H9 (cell line): ENCODE measurements at regions not wholly inside any gene's neighbourhood (a gene's known extent, or its start where the extent isn't known, plus 50 kb on each side); places are given as distances from the start of the nearest gene placed in this dataset.

ENCODE experiments used
- DNase-seq: peaks from one replicate; pipeline ENCODE4 v3.0.0-alpha.2; 2017
- H2AFZ ChIP-seq: one replicate; pipeline ENCODE4 v1.6.1; 2013; ENCODE audit warnings: mild to moderate bottlenecking, low read length, control low read depth, moderate library complexity
- H2AK5ac ChIP-seq: 2 replicates; pipeline ENCODE4 v1.6.1; 2013; ENCODE audit warnings: low read length, control low read depth, mixed read lengths; ENCODE audit not compliant: insufficient read length
- H2BK120ac ChIP-seq: one replicate; pipeline ENCODE4 v1.6.1; 2013; ENCODE audit warnings: low read depth, mild to moderate bottlenecking, low read length, control low read depth, inconsistent platforms; ENCODE audit not compliant: poor library complexity, severe bottlenecking
- H2BK12ac ChIP-seq: 2 replicates; pipeline ENCODE4 v1.6.1; 2013; ENCODE audit warnings: low read length, control low read depth, mixed read lengths, low read depth; ENCODE audit not compliant: insufficient read length
- H2BK15ac ChIP-seq: 2 replicates; pipeline ENCODE4 v1.6.1; 2013; ENCODE audit warnings: low read depth, low read length, control low read depth
- H2BK20ac ChIP-seq: one replicate; pipeline ENCODE4 v1.6.1; 2013; ENCODE audit warnings: low read depth, mild to moderate bottlenecking, low read length, control low read depth, inconsistent platforms; ENCODE audit not compliant: poor library complexity, severe bottlenecking
- H2BK5ac ChIP-seq: 2 replicates; pipeline ENCODE4 v1.6.1; 2013; ENCODE audit warnings: low read length, control low read depth, mixed read lengths; ENCODE audit not compliant: insufficient read length
- H3K14ac ChIP-seq: 2 replicates; pipeline ENCODE4 v1.6.1; 2013; ENCODE audit warnings: low read length, control low read depth; ENCODE audit not compliant: insufficient read depth
- H3K18ac ChIP-seq: 2 replicates; pipeline ENCODE4 v1.6.1; 2013; ENCODE audit warnings: low read depth, mild to moderate bottlenecking, mixed read lengths, low read length, control low read depth; ENCODE audit not compliant: insufficient read length
- H3K23ac ChIP-seq: 2 replicates; pipeline ENCODE4 v1.6.1; 2013; ENCODE audit warnings: low read length, control low read depth, mixed read lengths, low read depth; ENCODE audit not compliant: insufficient read length
- H3K23me2 ChIP-seq: 2 replicates; pipeline ENCODE4 v1.6.1; 2013; ENCODE audit warnings: low read depth, mild to moderate bottlenecking, mixed read lengths, low read length, control low read depth; ENCODE audit not compliant: insufficient read length, poor library complexity, severe bottlenecking
- H3K27ac ChIP-seq: 2 replicates; pipeline ENCODE4 v1.5.1; 2013; ENCODE audit warnings: low read length, control low read depth, mixed read lengths, low read depth; ENCODE audit not compliant: insufficient read length
- H3K27me3 ChIP-seq: 2 replicates; pipeline ENCODE4 v1.6.1; 2013; ENCODE audit warnings: low read length, control low read depth, inconsistent platforms; ENCODE audit not compliant: insufficient read depth
- H3K4ac ChIP-seq: 2 replicates; pipeline ENCODE4 v1.6.1; 2013; ENCODE audit warnings: low read depth, mild to moderate bottlenecking, control low read depth, inconsistent platforms, low read length, moderate library complexity
- H3K4me1 ChIP-seq: 2 replicates; pipeline ENCODE4 v1.6.1; 2013; ENCODE audit warnings: low read length, control low read depth, inconsistent platforms; ENCODE audit not compliant: insufficient read depth
- H3K4me2 ChIP-seq: 2 replicates; pipeline ENCODE4 v1.6.1; 2013; ENCODE audit warnings: low read length, control low read depth, mixed read lengths; ENCODE audit not compliant: insufficient read length, insufficient read depth
- H3K56ac ChIP-seq: 2 replicates; pipeline ENCODE4 v1.6.1; 2013; ENCODE audit warnings: low read depth, mild to moderate bottlenecking, mixed read lengths, low read length, control low read depth; ENCODE audit not compliant: insufficient read length
- H3K79me1 ChIP-seq: 2 replicates; pipeline ENCODE4 v1.6.1; 2013; ENCODE audit warnings: low read depth, mild to moderate bottlenecking, moderate library complexity, low read length, control low read depth, inconsistent platforms; ENCODE audit not compliant: insufficient read depth, poor library complexity, severe bottlenecking
- H3K79me2 ChIP-seq: 2 replicates; pipeline ENCODE4 v1.6.1; 2013; ENCODE audit warnings: low read length, control low read depth, inconsistent platforms; ENCODE audit not compliant: insufficient read depth
- H3K9ac ChIP-seq: 2 replicates; pipeline ENCODE4 v1.6.1; 2013; ENCODE audit warnings: low read length, control low read depth, mixed read lengths; ENCODE audit not compliant: insufficient read length; ENCODE audit errors: extremely low read depth
- H3K9me3 ChIP-seq: one replicate; pipeline ENCODE4 v1.6.1; 2013; ENCODE audit warnings: low read depth, low read length, inconsistent platforms; ENCODE audit not compliant: control insufficient read depth
- H3T11ph ChIP-seq: one replicate; pipeline ENCODE4 v1.6.1; 2013; ENCODE audit warnings: mild to moderate bottlenecking, low read length, control low read depth, inconsistent platforms
- H4K20me1 ChIP-seq: one replicate; pipeline ENCODE4 v1.6.1; 2013; ENCODE audit not compliant: control insufficient read depth, insufficient read length, insufficient read depth
- H4K5ac ChIP-seq: 2 replicates; pipeline ENCODE4 v1.6.1; 2013; ENCODE audit warnings: low read depth, mild to moderate bottlenecking, mixed read lengths, low read length, control low read depth; ENCODE audit not compliant: insufficient read length
- H4K8ac ChIP-seq: replicated peaks from 2 replicates; pipeline ENCODE4 v1.6.1; 2013; ENCODE audit warnings: low read length, control low read depth, mixed read lengths, low read depth; ENCODE audit not compliant: insufficient read length
- H4K91ac ChIP-seq: 2 replicates; pipeline ENCODE4 v1.6.1; 2013; ENCODE audit warnings: low read depth, mild to moderate bottlenecking, moderate library complexity, mixed read lengths, low read length, control low read depth; ENCODE audit not compliant: insufficient read length
- H3K27ac Mint-ChIP-seq, 3 experiments: 2 replicates in 2 of 3; 3 replicates in 1 of 3; pipeline ENCODE4 v1.8.0; 2020 to 2021; ENCODE audit warnings: mixed read lengths in 3 of 3, mild to moderate bottlenecking in 1 of 3, moderate library complexity in 1 of 3
- H3K27me3 Mint-ChIP-seq: 2 replicates; pipeline ENCODE4 v1.8.0; 2021; ENCODE audit warnings: low read depth, mild to moderate bottlenecking, moderate library complexity, mixed read lengths
- H3K36me3 Mint-ChIP-seq, 3 experiments: 2 replicates in 2 of 3; 3 replicates in 1 of 3; pipeline ENCODE4 v1.8.0; 2020 to 2021; ENCODE audit warnings: low read depth in 3 of 3, mixed read lengths in 3 of 3; ENCODE audit not compliant: insufficient read depth in 1 of 3
- H3K4me1 Mint-ChIP-seq, 2 experiments: 2 replicates each; pipeline ENCODE4 v1.8.0; 2020; ENCODE audit warnings: mixed read lengths in 2 of 2
- H3K4me3 Mint-ChIP-seq, 2 experiments: 2 replicates in 1 of 2; 3 replicates in 1 of 2; pipeline ENCODE4 v1.8.0; 2020 to 2021; ENCODE audit warnings: mild to moderate bottlenecking in 2 of 2, mixed read lengths in 2 of 2, moderate library complexity in 1 of 2
- H3K9me3 Mint-ChIP-seq, 2 experiments: 2 replicates in 1 of 2; 3 replicates in 1 of 2; pipeline ENCODE4 v1.8.0; 2020; ENCODE audit warnings: mild to moderate bottlenecking in 2 of 2, mixed read lengths in 2 of 2, moderate library complexity in 1 of 2
- CTCF ChIP-seq: fragments of 200-600 bp; sonication (generic); conservative IDR thresholded peaks from 3 replicates; pipeline ENCODE4 v1.8.0; 2021; ENCODE audit warnings: antibody characterized with exemption, mild to moderate bottlenecking
- WGBS: extraction: QIAGEN DNeasy Blood & Tissue Kit; methylation state at CpG from one replicate; pipeline ENCODE4 v1.1.7; 2013; ENCODE audit warnings: missing lambda C conversion rate, low lambda C conversion rate, mixed read lengths; ENCODE audit not compliant: insufficient read length; ENCODE audit errors: extremely low coverage; 5-methylcytosine and 5-hydroxymethylcytosine counted together

GRCh38 chr10:42422911-42423310 lies 215.5 kb downstream of the ZNF33B start:
- H4K8ac ChIP-seq = no peak overlapping the region
- H3K27me3 ChIP-seq = no peaks in the 10 kb centered on the region
- Mint-ChIP-seq H3K4me1 (no peaks in the 10 kb centered on the region), H3K36me3 (peaks cover 16 to 30% (median 16%) of the 10 kb centered on the region in 3 experiments; a peak in 6 of 7 replicates), H3K9me3 (peaks cover 89 to 93% of the 10 kb centered on the region in 2 experiments), H3K27ac (no peak overlapping the region), H3K27me3 (peaks cover 2% of the 10 kb centered on the region; the same call in 1 of the 2 replicates), H3K4me3 (no peak overlapping the region)
- no peak overlapping the region for H2AK5ac ChIP-seq
- no peaks in the 10 kb centered on the region for H3K4me1 ChIP-seq
- H2BK5ac ChIP-seq = no peak overlapping the region
- no peaks in the 10 kb centered on the region for H3K23me2 ChIP-seq
- no peak overlapping the region for H2BK20ac ChIP-seq
- H3K9me3 ChIP-seq = peaks cover 73% of the 10 kb centered on the region
- no peak overlapping the region for H2BK12ac ChIP-seq
- no peaks in the 10 kb centered on the region for H3K79me2 ChIP-seq
- H2AFZ ChIP-seq = no peak overlapping the region
- H4K5ac ChIP-seq = no peak overlapping the region
- no peak for TF ChIP-seq CTCF
- H4K91ac ChIP-seq = no peak overlapping the region
- H3T11ph ChIP-seq = no peak overlapping the region
- no peak overlapping the region for H3K18ac ChIP-seq
- WGBS = no CpG with 5 or more reads among the region's 5 CpGs
- no peak overlapping the region for H3K27ac ChIP-seq
- H3K9ac ChIP-seq = no peak overlapping the region
- no peak overlapping the region for H3K14ac ChIP-seq
- H4K20me1 ChIP-seq = no peaks in the 10 kb centered on the region
- H3K4me2 ChIP-seq = no peak overlapping the region
- H2BK120ac ChIP-seq = no peak overlapping the region
- no peak overlapping the region for H3K23ac ChIP-seq
- no peaks in the 10 kb centered on the region for H3K79me1 ChIP-seq
- H2BK15ac ChIP-seq = no peak overlapping the region
- no peak overlapping the region for H3K4ac ChIP-seq
- DNase-seq = no peak
- H3K56ac ChIP-seq = no peak overlapping the region
